Calu3 (cell line): ENCODE measurements at regions not wholly inside any gene's neighbourhood (a gene's known extent, or its start where the extent isn't known, plus 50 kb on each side); places are given as distances from the start of the nearest gene placed in this dataset.

Source experiments
- BruUV-seq: library from RNA; stranded (reverse); fragments of 400-500 nt; replicated peaks from 2 replicates; lab custom pipeline; 2021; lab: Mats Ljungman, UMichigan
- CTCF ChIA-PET: fragments of 300-600 bp; sonication (Branson Sonifier 250); formaldehyde crosslinking; loops from one replicate; lab custom pipeline; 2022; ENCODE audit warnings: antibody characterized with exemption; lab: Charles Lee
- DNase-seq: peaks from one replicate; pipeline ENCODE4 v3.0.0; 2022
- H3K27ac Mint-ChIP-seq: one replicate; pipeline ENCODE4 v1.8.0; 2022; ENCODE audit warnings: mixed read lengths; ENCODE audit not compliant: unreplicated experiment
- H3K27me3 Mint-ChIP-seq: one replicate; pipeline ENCODE4 v1.8.0; 2022; ENCODE audit warnings: mixed read lengths; ENCODE audit not compliant: unreplicated experiment
- H3K36me3 Mint-ChIP-seq: one replicate; pipeline ENCODE4 v1.8.0; 2022; ENCODE audit warnings: mild to moderate bottlenecking, moderate library complexity, mixed read lengths; ENCODE audit not compliant: insufficient read depth, unreplicated experiment
- H3K4me1 Mint-ChIP-seq: one replicate; pipeline ENCODE4 v1.8.0; 2022; ENCODE audit warnings: mild to moderate bottlenecking, low read depth, mixed read lengths; ENCODE audit not compliant: unreplicated experiment
- H3K4me3 Mint-ChIP-seq: one replicate; pipeline ENCODE4 v1.8.0; 2022; ENCODE audit warnings: mild to moderate bottlenecking, low read depth, moderate library complexity, mixed read lengths; ENCODE audit not compliant: unreplicated experiment
- H3K9me3 Mint-ChIP-seq: one replicate; pipeline ENCODE4 v1.8.0; 2022; ENCODE audit warnings: low read depth, mixed read lengths; ENCODE audit not compliant: unreplicated experiment
- intact Hi-C: fragments of 100-400 bp; cut with micrococcal nuclease; formaldehyde crosslinking; loops from one replicate; pipeline ENCODE4 v1.10.0; 2022; ENCODE audit not compliant: unreplicated experiment
- TF ChIP-seq, protein P1 (sequence below): fragments of 200-600 bp; IDR thresholded peaks from one replicate; pipeline ENCODE4 v1.8.0; 2022; ENCODE audit warnings: antibody characterized with exemption; ENCODE audit not compliant: unreplicated experiment

GRCh38 chr16:80210787-80211186, 330.0 kb upstream of the DYNLRB2 start:
- TF ChIP-seq, protein P1, sequence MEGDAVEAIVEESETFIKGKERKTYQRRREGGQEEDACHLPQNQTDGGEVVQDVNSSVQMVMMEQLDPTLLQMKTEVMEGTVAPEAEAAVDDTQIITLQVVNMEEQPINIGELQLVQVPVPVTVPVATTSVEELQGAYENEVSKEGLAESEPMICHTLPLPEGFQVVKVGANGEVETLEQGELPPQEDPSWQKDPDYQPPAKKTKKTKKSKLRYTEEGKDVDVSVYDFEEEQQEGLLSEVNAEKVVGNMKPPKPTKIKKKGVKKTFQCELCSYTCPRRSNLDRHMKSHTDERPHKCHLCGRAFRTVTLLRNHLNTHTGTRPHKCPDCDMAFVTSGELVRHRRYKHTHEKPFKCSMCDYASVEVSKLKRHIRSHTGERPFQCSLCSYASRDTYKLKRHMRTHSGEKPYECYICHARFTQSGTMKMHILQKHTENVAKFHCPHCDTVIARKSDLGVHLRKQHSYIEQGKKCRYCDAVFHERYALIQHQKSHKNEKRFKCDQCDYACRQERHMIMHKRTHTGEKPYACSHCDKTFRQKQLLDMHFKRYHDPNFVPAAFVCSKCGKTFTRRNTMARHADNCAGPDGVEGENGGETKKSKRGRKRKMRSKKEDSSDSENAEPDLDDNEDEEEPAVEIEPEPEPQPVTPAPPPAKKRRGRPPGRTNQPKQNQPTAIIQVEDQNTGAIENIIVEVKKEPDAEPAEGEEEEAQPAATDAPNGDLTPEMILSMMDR, result no peak
- CTCF ChIA-PET, result no interaction called here
- peaks cover 8% of the 10 kb centered on the region for H3K9me3 Mint-ChIP-seq
- intact Hi-C loops, result no loop called here
- no peak overlapping the region for H3K27ac Mint-ChIP-seq
- no peak for DNase-seq
- no peaks in the 10 kb centered on the region for H3K4me1 Mint-ChIP-seq
- BruUV-seq, result no TSS peak
- H3K36me3 Mint-ChIP-seq, result no peaks in the 10 kb centered on the region
- no peaks in the 10 kb centered on the region for H3K27me3 Mint-ChIP-seq
- H3K4me3 Mint-ChIP-seq, result no peak overlapping the region

- Mint-ChIP-seq H3K27ac (no peak overlapping the region), H3K36me3 (no peaks in the 10 kb centered on the region), H3K27me3 (no peaks in the 10 kb centered on the region), H3K9me3 (peaks cover 10% of the 10 kb centered on the region), H3K4me1 (no peaks in the 10 kb centered on the region), H3K4me3 (no peak overlapping the region)
- BruUV-seq, result no TSS peak
- TF ChIP-seq, protein P1, result no peak
- DNase-seq, result no peak
- CTCF ChIA-PET, result interaction anchor here (0.6 kb wide), 1 partner anchor 1575 kb away, joined by 5 read pairs; no protein-coding TSS in a partner anchor
- intact Hi-C loops, result no loop called here
Measured at GRCh38 chr16:80208743-80209142, 332.1 kb upstream of the DYNLRB2 start.

DNA sequence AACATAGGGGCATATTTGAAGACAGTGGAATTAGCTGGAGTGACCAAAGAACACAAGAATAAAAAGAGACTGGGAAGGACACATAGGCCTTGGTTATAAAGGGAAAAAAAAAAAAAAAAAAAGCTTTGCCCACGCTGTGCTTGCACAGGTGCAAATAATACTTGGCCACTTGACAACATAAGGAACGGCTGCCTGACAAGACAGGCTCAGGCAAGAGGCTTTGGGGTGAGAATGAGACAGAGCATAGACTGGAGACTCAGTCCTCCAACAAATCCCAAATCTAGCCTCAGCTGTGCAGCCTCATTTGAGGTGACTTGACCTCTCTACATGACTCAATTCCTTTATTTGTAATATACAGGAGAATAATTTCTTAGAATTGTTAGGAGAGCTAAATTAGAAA, 332.8 kb upstream of the DYNLRB2 start:
- no peaks in the 10 kb centered on the region for H3K4me1 Mint-ChIP-seq
- H3K27me3 Mint-ChIP-seq, result no peaks in the 10 kb centered on the region
- peaks cover 11% of the 10 kb centered on the region for H3K9me3 Mint-ChIP-seq
- H3K36me3 Mint-ChIP-seq, result no peaks in the 10 kb centered on the region
- H3K27ac Mint-ChIP-seq, result no peak overlapping the region
- no TSS peak for BruUV-seq
- H3K4me3 Mint-ChIP-seq, result no peak overlapping the region
- CTCF ChIA-PET, result interaction anchor here (0.5 to 0.6 kb wide), 2 partner anchors 411 to 1574 kb away, joined by 3 to 5 read pairs; no protein-coding TSS in a partner anchor
- TF ChIP-seq, protein P1, result no peak
- intact Hi-C loops, result no loop called here
- no peak for DNase-seq

GRCh38 chr16:80203821-80204220, 337.0 kb upstream of the DYNLRB2 start:
- H3K27ac Mint-ChIP-seq, result no peak overlapping the region
- H3K9me3 Mint-ChIP-seq, result peaks cover 15% of the 10 kb centered on the region
- no TSS peak for BruUV-seq
- no peaks in the 10 kb centered on the region for H3K36me3 Mint-ChIP-seq
- TF ChIP-seq, protein P1, result no peak
- DNase-seq, result no peak
- H3K4me1 Mint-ChIP-seq, result peaks cover 15% of the 10 kb centered on the region
- intact Hi-C loops, result no loop called here
- H3K27me3 Mint-ChIP-seq, result no peaks in the 10 kb centered on the region
- H3K4me3 Mint-ChIP-seq, result no peak overlapping the region
- CTCF ChIA-PET, result no interaction called here
